GM23248 (cell line): ENCODE measurements at regions not wholly inside any gene's neighbourhood (a gene's known extent, or its start where the extent isn't known, plus 50 kb on each side); places are given as distances from the start of the nearest gene placed in this dataset.

Source experiments
- EZH2 ChIP-seq: fragments of 200-600 bp; sonication (generic); IDR thresholded peaks from 2 replicates; pipeline ENCODE4 v1.6.1; 2018; ENCODE audit warnings: antibody characterized with exemption, mild to moderate bottlenecking; ENCODE audit not compliant: insufficient read depth, poor library complexity, severe bottlenecking
- EZH2phosphoT487 ChIP-seq: fragments of 200-600 bp; sonication (generic); IDR thresholded peaks from 2 replicates; pipeline ENCODE4 v1.6.1; 2018; ENCODE audit warnings: antibody characterized with exemption, moderate library complexity, mild to moderate bottlenecking, low read depth; ENCODE audit not compliant: insufficient read depth

DNA sequence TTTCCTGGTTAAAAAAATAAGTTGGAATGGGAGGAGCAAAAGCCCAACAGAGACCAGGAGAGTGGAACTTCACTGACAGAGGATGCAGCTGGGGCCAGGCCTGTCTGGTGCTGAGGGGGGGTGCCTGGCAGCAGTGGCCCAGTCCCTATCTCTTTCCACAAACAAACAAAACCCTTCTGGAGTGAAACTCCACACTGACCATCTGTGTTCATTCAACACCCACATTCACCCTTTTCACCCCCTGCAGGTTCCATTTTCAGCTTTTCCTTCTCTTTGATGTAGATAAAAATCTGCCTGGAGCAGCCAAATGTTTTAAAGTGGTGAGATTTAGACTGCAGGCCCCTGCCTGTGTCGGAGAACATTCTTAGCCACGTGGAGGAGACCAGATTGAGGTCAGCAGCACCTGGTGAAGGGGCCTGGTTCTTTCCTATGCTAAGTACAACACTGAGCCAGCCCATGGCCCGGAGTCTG lies 161.4 kb upstream of the CDH11 start:
- TF ChIP-seq EZH2, result no peak
- no peak for TF ChIP-seq EZH2phosphoT487
